ENCODE measurements at regions not wholly inside any gene's neighbourhood (a gene's known extent, or its start where the extent isn't known, plus 50 kb on each side); places are given as distances from the start of the nearest gene placed in this dataset.

- peaks cover 4% of the 10 kb centered on the region; the same call in 1 of the 2 replicates for H3K9me1 ChIP-seq (ENCODE audit: insufficient read depth, low read length)
- no peak overlapping the region for H3K56ac ChIP-seq (ENCODE audit: extremely low read depth, insufficient read depth, low read length)
- no peaks in the 10 kb centered on the region for H3K27me3 ChIP-seq (ENCODE audit: control insufficient read depth, insufficient read depth, low read length)
- H4K5ac ChIP-seq (ENCODE audit: low read depth, low read length) = no peak overlapping the region
- no peak overlapping the region for H3K4ac ChIP-seq (ENCODE audit: low read depth, low read length)
- ChIA-PET POLR2A (ENCODE audit: unreplicated experiment) (no interaction called here), CTCF (no interaction called here)
- H4K8ac ChIP-seq (ENCODE audit: low read depth in 2 of 2, low read length in 2 of 2) = no peak overlapping the region
- H3K79me1 ChIP-seq (ENCODE audit: low read depth in 1 of 2, low read length in 2 of 2) = no peaks in the 10 kb centered on the region
- dilution Hi-C loops (cut with HindIII; ENCODE audit: low sequenced_read_pairs, unreplicated experiment) (no loop called here), intact Hi-C loops (cut with micrococcal nuclease) (no loop called here), in situ Hi-C loops (cut with MboI; ENCODE audit: low sequenced_read_pairs) (no loop called here)
- no peak overlapping the region for H2BK15ac ChIP-seq (ENCODE audit: low read depth, low read length)
- no peak overlapping the region for H3K23ac ChIP-seq (ENCODE audit: low read depth, low read length)
- H4K20me1 ChIP-seq (ENCODE audit: insufficient read depth, low read length) = no peaks in the 10 kb centered on the region
- no peak overlapping the region for H3K27ac ChIP-seq (ENCODE audit: insufficient read depth, low read length)
- H3K4me1 ChIP-seq (ENCODE audit: control insufficient read depth, insufficient read depth, low read length) = peaks cover 8% of the 10 kb centered on the region
- H2AK5ac ChIP-seq (ENCODE audit: low read depth, low read length) = no peak overlapping the region
- no peak overlapping the region for H3K14ac ChIP-seq (replicated peaks; ENCODE audit: low read depth, low read length)
- TF ChIP-seq MAFK (IDR thresholded peaks at IDR 0.05; ENCODE audit: low read depth, low read length) = no peak
- TF ChIP-seq MAZ (IDR thresholded peaks at IDR 0.05; ENCODE audit: borderline replicate concordance, low read depth, low read length) = no peak
- no peak for TF ChIP-seq RCOR1 (IDR thresholded peaks at IDR 0.05; ENCODE audit: insufficient replicate concordance, low read length)
- no peak for TF ChIP-seq MXI1 (IDR thresholded peaks at IDR 0.05; ENCODE audit: borderline replicate concordance, low read depth, low read length)
- H2BK5ac ChIP-seq (ENCODE audit: low read depth, low read length, poor library complexity, severe bottlenecking) = no peak overlapping the region
- no peak overlapping the region for H2BK20ac ChIP-seq (ENCODE audit: low read depth, low read length)
- ATAC-seq (ENCODE audit: low read depth) (no peak), DNase-seq (no peak)
- H4K91ac ChIP-seq (ENCODE audit: insufficient read depth, low read depth, low read length) = no peak overlapping the region
- no peak overlapping the region for H3K9ac ChIP-seq (ENCODE audit: low read depth, low read length)
- no peak overlapping the region for H3K18ac ChIP-seq (ENCODE audit: low read depth, low read length)
- no peak overlapping the region for H2AK9ac ChIP-seq (replicated peaks; ENCODE audit: low read depth, low read length, poor library complexity)
- H3K4me2 ChIP-seq (ENCODE audit: low read depth, low read length) = no peak overlapping the region
- no peak overlapping the region for H3K4me3 ChIP-seq (ENCODE audit: insufficient read depth, low read depth, low read length)
- no peak overlapping the region for H2BK120ac ChIP-seq (ENCODE audit: low read depth, low read length)
- no peaks in the 10 kb centered on the region for H3K36me3 ChIP-seq (ENCODE audit: control insufficient read depth, insufficient read depth, low read length)
- no peak overlapping the region for H2AFZ ChIP-seq (replicated peaks; ENCODE audit: low read length, poor library complexity)
- WGBS, 2 experiments (ENCODE audit: extremely low coverage in 2 of 2, insufficient read length in 1 of 2) = no CpG with 5 or more reads among the region's 1 CpG
- no TSS peak for BruUV-seq (replicated peaks)
- no peaks in the 10 kb centered on the region for H3K9me3 ChIP-seq (ENCODE audit: control insufficient read depth, insufficient read depth, low read length)
These were observed 174.2 kb upstream of the STT3B start for GRCh38 chr3:31358473-31359070.

Measured in IMR-90 (cell line).